Loucy (cell line): ENCODE measurements at regions not wholly inside any gene's neighbourhood (a gene's known extent, or its start where the extent isn't known, plus 50 kb on each side); places are given as distances from the start of the nearest gene placed in this dataset.

ENCODE experiments used
- H2AFZ ChIP-seq: fragments of 200-600 bp; sonication (generic); 2 replicates; pipeline ENCODE4 v1.6.0; 2016; ENCODE audit warnings: antibody characterized with exemption, mild to moderate bottlenecking, low read length, moderate library complexity
- H3F3A ChIP-seq: fragments of 200-600 bp; 2 replicates; pipeline ENCODE4 v1.6.0; 2016; ENCODE audit warnings: antibody characterized with exemption, low read depth, mild to moderate bottlenecking
- H3K27me3 ChIP-seq: fragments of 200-600 bp; sonication (generic); 2 replicates; pipeline ENCODE4 v1.6.1; 2014; ENCODE audit warnings: low read length, mild to moderate bottlenecking; ENCODE audit not compliant: insufficient read depth, poor library complexity, severe bottlenecking
- H3K36me3 ChIP-seq: fragments of 200-600 bp; sonication (generic); 2 replicates; pipeline ENCODE4 v1.6.1; 2016; ENCODE audit warnings: low read length; ENCODE audit not compliant: insufficient read depth
- H3K4me1 ChIP-seq: fragments of 200-600 bp; sonication (generic); 2 replicates; pipeline ENCODE4 v1.5.1; 2014; ENCODE audit warnings: low read length, mild to moderate bottlenecking; ENCODE audit not compliant: insufficient read depth, poor library complexity, severe bottlenecking
- H3K4me2 ChIP-seq: fragments of 200-600 bp; sonication (generic); 2 replicates; pipeline ENCODE4 v1.6.0; 2014; ENCODE audit warnings: antibody characterized with exemption, low read length, low read depth, mild to moderate bottlenecking; ENCODE audit not compliant: poor library complexity, severe bottlenecking
- H3K4me3 ChIP-seq: fragments of 200-600 bp; sonication (generic); 2 replicates; pipeline ENCODE4 v1.5.1; 2014; ENCODE audit warnings: low read length, mild to moderate bottlenecking, mixed read lengths; ENCODE audit not compliant: poor library complexity, severe bottlenecking
- H3K79me2 ChIP-seq: fragments of 200-600 bp; sonication (generic); 2 replicates; pipeline ENCODE4 v1.6.1; 2014; ENCODE audit warnings: low read length; ENCODE audit not compliant: insufficient read depth
- H3K9ac ChIP-seq: fragments of 200-600 bp; sonication (generic); 2 replicates; pipeline ENCODE4 v1.6.0; 2014; ENCODE audit warnings: mild to moderate bottlenecking, low read depth, low read length, moderate library complexity; ENCODE audit not compliant: poor library complexity, severe bottlenecking
- H3K9me2 ChIP-seq: fragments of 200-600 bp; sonication (generic); replicated peaks from 2 replicates; pipeline ENCODE4 v1.6.1; 2016; ENCODE audit warnings: low read depth, low read length, mixed read lengths
- H3K9me3 ChIP-seq: fragments of 200-600 bp; sonication (generic); 2 replicates; pipeline ENCODE4 v1.6.1; 2014; ENCODE audit warnings: mild to moderate bottlenecking, antibody characterized with exemption, low read length, low read depth; ENCODE audit not compliant: insufficient read depth
- H4K20me1 ChIP-seq: fragments of 200-600 bp; sonication (generic); 2 replicates; pipeline ENCODE4 v1.6.0; 2014; ENCODE audit warnings: antibody characterized with exemption, low read length, mild to moderate bottlenecking; ENCODE audit not compliant: insufficient read depth, poor library complexity, severe bottlenecking
- CTCF ChIP-seq: fragments of 200-600 bp; sonication (generic); conservative IDR thresholded peaks from 2 replicates; pipeline ENCODE4 v1.5.1; 2014; ENCODE audit warnings: mild to moderate bottlenecking, antibody characterized with exemption, low read length
- EZH2phosphoT487 ChIP-seq: fragments of 200-600 bp; IDR thresholded peaks from 2 replicates; pipeline ENCODE4 v1.6.1; 2018; ENCODE audit warnings: antibody characterized with exemption, mild to moderate bottlenecking, moderate library complexity, borderline replicate concordance

DNA sequence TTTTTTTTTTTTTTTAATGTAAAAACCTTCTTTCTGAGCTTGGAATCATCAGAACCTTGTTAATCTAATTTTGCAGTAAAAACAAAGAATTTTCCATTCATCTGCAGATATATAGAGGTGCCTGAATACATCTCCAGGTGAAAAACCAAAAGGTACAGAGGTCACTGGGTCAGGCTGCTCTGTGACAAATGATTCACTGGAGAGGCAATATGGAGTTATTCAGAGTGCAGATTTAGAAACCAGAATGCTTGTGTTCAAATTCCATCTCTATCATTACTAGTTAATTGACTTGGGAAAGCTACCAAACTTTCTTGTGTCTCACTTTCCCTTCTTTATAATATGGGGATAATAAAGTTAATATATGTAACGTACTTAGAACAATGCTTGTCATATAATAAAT lies 51.5 kb upstream of the C1orf53 start:
- no peak overlapping the region for H2AFZ ChIP-seq
- no peaks in the 10 kb centered on the region for H3F3A ChIP-seq
- H3K4me3 ChIP-seq: no peak overlapping the region
- no peak overlapping the region for H3K9ac ChIP-seq
- H3K27me3 ChIP-seq: no peaks in the 10 kb centered on the region
- H3K9me2 ChIP-seq: no peaks in the 10 kb centered on the region
- no peaks in the 10 kb centered on the region for H4K20me1 ChIP-seq
- no peaks in the 10 kb centered on the region for H3K4me1 ChIP-seq
- H3K79me2 ChIP-seq: no peaks in the 10 kb centered on the region
- H3K4me2 ChIP-seq: no peak overlapping the region
- no peak for TF ChIP-seq CTCF
- TF ChIP-seq EZH2phosphoT487: no peak
- no peaks in the 10 kb centered on the region for H3K9me3 ChIP-seq
- H3K36me3 ChIP-seq: no peaks in the 10 kb centered on the region

GRCh38 chr1:197850042-197850441 lies 52.4 kb upstream of the C1orf53 start:
- H3K9ac ChIP-seq: no peak overlapping the region
- H3F3A ChIP-seq: no peaks in the 10 kb centered on the region
- TF ChIP-seq EZH2phosphoT487 (no peak), CTCF (no peak)
- no peak overlapping the region for H3K4me3 ChIP-seq
- H3K79me2 ChIP-seq: no peaks in the 10 kb centered on the region
- no peaks in the 10 kb centered on the region for H3K36me3 ChIP-seq
- H3K9me3 ChIP-seq: no peaks in the 10 kb centered on the region
- no peaks in the 10 kb centered on the region for H3K9me2 ChIP-seq
- no peak overlapping the region for H3K4me2 ChIP-seq
- no peaks in the 10 kb centered on the region for H3K4me1 ChIP-seq
- no peaks in the 10 kb centered on the region for H4K20me1 ChIP-seq
- H3K27me3 ChIP-seq: no peaks in the 10 kb centered on the region
- no peak overlapping the region for H2AFZ ChIP-seq

DNA sequence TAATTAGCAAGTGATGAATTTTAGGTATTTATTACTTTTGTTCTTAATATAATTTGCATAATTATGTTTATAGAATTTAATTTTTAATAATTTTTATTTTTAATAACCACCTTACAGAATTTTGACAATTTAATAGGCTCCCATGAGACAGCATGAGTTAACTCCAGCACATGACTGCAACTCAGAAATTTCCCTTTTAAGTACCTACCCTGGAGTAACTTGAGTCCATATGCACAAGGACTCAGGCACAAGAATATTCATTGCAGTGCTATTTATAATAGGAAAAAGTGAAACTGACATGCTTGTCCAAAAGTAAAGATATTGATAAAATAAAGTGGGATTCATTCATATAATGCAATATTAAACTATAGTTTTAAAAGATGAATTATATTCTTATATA lies 54.1 kb upstream of the C1orf53 start:
- TF ChIP-seq CTCF (no peak), EZH2phosphoT487 (no peak)
- Histone ChIP-seq H3K27me3 (no peaks in the 10 kb centered on the region), H4K20me1 (no peaks in the 10 kb centered on the region), H3K4me1 (no peaks in the 10 kb centered on the region), H2AFZ (no peak overlapping the region), H3K79me2 (no peaks in the 10 kb centered on the region), H3K4me3 (no peak overlapping the region), H3K36me3 (no peaks in the 10 kb centered on the region), H3K9me3 (no peaks in the 10 kb centered on the region), H3K4me2 (no peak overlapping the region), H3F3A (no peaks in the 10 kb centered on the region), H3K9ac (no peak overlapping the region), H3K9me2 (no peaks in the 10 kb centered on the region)
